Right lung (tissue), 2 donors: ENCODE measurements at regions not wholly inside any gene's neighbourhood (a gene's known extent, or its start where the extent isn't known, plus 50 kb on each side); places are given as distances from the start of the nearest gene placed in this dataset.

Experiments
- DNase-seq, 2 donors: peaks; one replicate each; pipeline ENCODE4 v3.0.0-alpha.2; 2013

GRCh38 chr10:125217990-125218675 lies 57.8 kb upstream of the CTBP2 start:
- DNase-seq = no peak

- no peak for DNase-seq
Observed at GRCh38 chr10:125216861-125217260, 56.5 kb upstream of the CTBP2 start.

GRCh38 chr10:125216309-125216708 lies 55.9 kb upstream of the CTBP2 start:
- no peak for DNase-seq

GRCh38 chr10:125214283-125214570 lies 53.9 kb upstream of the CTBP2 start:
- no peak for DNase-seq

- DNase-seq = no peak
Observed at GRCh38 chr10:125213541-125214282, 53.3 kb upstream of the CTBP2 start.

GRCh38 chr10:125212150-125212809 lies 51.9 kb upstream of the CTBP2 start:
- DNase-seq = no peak
